Keratinocyte (primary cell): ENCODE measurements at regions not wholly inside any gene's neighbourhood (a gene's known extent, or its start where the extent isn't known, plus 50 kb on each side); places are given as distances from the start of the nearest gene placed in this dataset.

Source experiments
- EZH2 ChIP-seq: IDR thresholded peaks from one replicate; pipeline ENCODE4 v1.6.1; 2012; ENCODE audit warnings: inconsistent platforms, mild to moderate bottlenecking, low read length, moderate library complexity
- TF ChIP-seq, protein P1 (sequence below), 3 experiments: IDR thresholded peaks in 1 of 3; conservative IDR thresholded peaks in 1 of 3; optimal IDR thresholded peaks in 1 of 3; 2 replicates in 2 of 3; 3 replicates in 1 of 3; pipeline versions ENCODE3 to v1.5.1; 2011; ENCODE audit warnings: low read length in 3 of 3, mild to moderate bottlenecking in 3 of 3, moderate library complexity in 2 of 3, control low read depth in 1 of 3, inconsistent platforms in 1 of 3; ENCODE audit not compliant: insufficient read depth in 2 of 3; ENCODE audit errors: extremely low read depth in 1 of 3

DNA sequence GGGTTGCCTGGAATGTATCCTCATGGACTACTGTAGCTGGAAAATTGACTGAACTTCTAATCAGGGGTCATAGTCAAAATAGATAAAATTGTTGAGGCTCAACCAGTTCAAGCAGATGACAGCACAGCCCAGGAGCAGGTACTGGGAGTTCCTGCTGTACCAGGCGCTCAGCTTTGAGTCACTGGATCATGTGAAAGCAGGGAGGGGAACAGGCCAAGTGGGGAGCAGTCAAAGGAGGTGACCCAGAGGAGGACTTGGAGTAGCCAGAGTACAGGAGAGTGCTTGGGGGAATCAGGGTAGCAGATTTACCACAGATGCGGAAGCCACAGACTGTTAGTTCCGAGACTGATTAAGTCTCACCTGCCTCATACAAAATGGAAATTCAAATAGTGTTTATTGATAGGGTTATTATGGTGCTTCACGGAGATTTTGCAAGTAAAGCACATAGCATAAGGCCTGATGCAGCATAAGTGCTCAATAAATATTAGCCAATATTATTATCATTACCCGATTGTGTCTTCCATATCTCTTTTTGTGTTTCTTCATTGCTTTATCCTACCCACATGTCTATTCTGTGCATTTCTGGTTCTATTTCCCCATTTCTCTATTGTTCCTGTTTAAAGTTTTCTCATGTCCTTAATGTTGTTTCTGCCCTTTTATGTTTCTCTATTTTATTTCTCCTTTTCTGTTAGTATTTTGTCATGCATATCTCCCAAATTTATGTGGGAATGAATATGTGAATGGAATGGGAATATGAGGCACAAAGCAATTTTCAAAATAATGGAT lies 369.2 kb upstream of the MCTP2 start:
- TF ChIP-seq, protein P1, sequence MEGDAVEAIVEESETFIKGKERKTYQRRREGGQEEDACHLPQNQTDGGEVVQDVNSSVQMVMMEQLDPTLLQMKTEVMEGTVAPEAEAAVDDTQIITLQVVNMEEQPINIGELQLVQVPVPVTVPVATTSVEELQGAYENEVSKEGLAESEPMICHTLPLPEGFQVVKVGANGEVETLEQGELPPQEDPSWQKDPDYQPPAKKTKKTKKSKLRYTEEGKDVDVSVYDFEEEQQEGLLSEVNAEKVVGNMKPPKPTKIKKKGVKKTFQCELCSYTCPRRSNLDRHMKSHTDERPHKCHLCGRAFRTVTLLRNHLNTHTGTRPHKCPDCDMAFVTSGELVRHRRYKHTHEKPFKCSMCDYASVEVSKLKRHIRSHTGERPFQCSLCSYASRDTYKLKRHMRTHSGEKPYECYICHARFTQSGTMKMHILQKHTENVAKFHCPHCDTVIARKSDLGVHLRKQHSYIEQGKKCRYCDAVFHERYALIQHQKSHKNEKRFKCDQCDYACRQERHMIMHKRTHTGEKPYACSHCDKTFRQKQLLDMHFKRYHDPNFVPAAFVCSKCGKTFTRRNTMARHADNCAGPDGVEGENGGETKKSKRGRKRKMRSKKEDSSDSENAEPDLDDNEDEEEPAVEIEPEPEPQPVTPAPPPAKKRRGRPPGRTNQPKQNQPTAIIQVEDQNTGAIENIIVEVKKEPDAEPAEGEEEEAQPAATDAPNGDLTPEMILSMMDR (optimal IDR thresholded peaks at IDR 0.05 in 1 of 3, IDR thresholded peaks at IDR 0.05 in 1 of 3, conservative IDR thresholded peaks at IDR 0.05 in 1 of 3; ENCODE audit: extremely low read depth in 1 of 3, insufficient read depth in 2 of 3, low read length in 3 of 3), result no peak
- no peak for TF ChIP-seq EZH2
